B cell (primary cell): ENCODE measurements at regions not wholly inside any gene's neighbourhood (a gene's known extent, or its start where the extent isn't known, plus 50 kb on each side); places are given as distances from the start of the nearest gene placed in this dataset.

ENCODE experiments used
- EZH2 ChIP-seq: IDR thresholded peaks from 2 replicates; pipeline ENCODE4 v1.6.1; 2012; ENCODE audit warnings: borderline replicate concordance, low read depth, mild to moderate bottlenecking, moderate library complexity, low read length; ENCODE audit not compliant: insufficient read depth, poor library complexity, severe bottlenecking
- TF ChIP-seq, protein P1 (sequence below): fragments of 200-600 bp; IDR thresholded peaks from one replicate; pipeline ENCODE4 v1.8.0; 2022; ENCODE audit warnings: antibody characterized with exemption, mild to moderate bottlenecking

DNA sequence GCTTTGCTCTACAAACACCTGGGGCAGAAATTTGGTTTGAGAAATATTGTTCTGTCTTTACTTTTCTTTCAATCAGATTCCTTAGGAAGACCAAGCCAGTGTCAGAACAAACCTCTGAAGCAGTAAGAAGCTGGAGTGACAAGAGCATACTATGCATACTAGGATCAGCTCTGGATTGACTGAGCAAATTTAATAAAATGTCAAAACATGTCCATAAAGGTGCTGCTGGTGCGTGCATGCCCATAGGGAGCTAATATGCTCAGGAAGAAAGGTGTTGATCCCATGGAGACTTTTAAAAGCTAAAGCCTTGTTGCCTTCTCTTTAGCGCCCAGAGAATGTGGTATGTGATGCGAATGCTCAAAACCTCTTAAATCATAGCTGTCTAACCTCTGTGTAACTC is 1076.2 kb downstream of the NLGN4Y start:
- TF ChIP-seq, protein P1, sequence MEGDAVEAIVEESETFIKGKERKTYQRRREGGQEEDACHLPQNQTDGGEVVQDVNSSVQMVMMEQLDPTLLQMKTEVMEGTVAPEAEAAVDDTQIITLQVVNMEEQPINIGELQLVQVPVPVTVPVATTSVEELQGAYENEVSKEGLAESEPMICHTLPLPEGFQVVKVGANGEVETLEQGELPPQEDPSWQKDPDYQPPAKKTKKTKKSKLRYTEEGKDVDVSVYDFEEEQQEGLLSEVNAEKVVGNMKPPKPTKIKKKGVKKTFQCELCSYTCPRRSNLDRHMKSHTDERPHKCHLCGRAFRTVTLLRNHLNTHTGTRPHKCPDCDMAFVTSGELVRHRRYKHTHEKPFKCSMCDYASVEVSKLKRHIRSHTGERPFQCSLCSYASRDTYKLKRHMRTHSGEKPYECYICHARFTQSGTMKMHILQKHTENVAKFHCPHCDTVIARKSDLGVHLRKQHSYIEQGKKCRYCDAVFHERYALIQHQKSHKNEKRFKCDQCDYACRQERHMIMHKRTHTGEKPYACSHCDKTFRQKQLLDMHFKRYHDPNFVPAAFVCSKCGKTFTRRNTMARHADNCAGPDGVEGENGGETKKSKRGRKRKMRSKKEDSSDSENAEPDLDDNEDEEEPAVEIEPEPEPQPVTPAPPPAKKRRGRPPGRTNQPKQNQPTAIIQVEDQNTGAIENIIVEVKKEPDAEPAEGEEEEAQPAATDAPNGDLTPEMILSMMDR, result no peak
- TF ChIP-seq EZH2, result no peak
